Ishikawa (cell line): ENCODE measurements at regions not wholly inside any gene's neighbourhood (a gene's known extent, or its start where the extent isn't known, plus 50 kb on each side); places are given as distances from the start of the nearest gene placed in this dataset.

Experiments
- CEBPB ChIP-seq: IDR thresholded peaks from 2 replicates; pipeline ENCODE4 v1.6.1; 2012
- CREB1 ChIP-seq: IDR thresholded peaks from 2 replicates; pipeline ENCODE4 v1.6.1; 2012; ENCODE audit warnings: low read depth
- EGR1 ChIP-seq: IDR thresholded peaks from 2 replicates; pipeline ENCODE4 v1.6.1; 2012
- EP300 ChIP-seq: IDR thresholded peaks from 2 replicates; pipeline ENCODE4 v1.6.1; 2012; ENCODE audit warnings: borderline replicate concordance
- FOXM1 ChIP-seq: IDR thresholded peaks from 2 replicates; pipeline ENCODE4 v1.6.1; 2012; ENCODE audit warnings: low read depth, borderline replicate concordance
- NFIC ChIP-seq: IDR thresholded peaks from 2 replicates; pipeline ENCODE4 v1.6.1; 2012
- RAD21 ChIP-seq: IDR thresholded peaks from 2 replicates; pipeline ENCODE4 v1.6.1; 2012; ENCODE audit warnings: low read depth
- REST ChIP-seq: IDR thresholded peaks from 2 replicates; pipeline ENCODE4 v1.6.1; 2012; ENCODE audit warnings: low read depth, mild to moderate bottlenecking
- TAF1 ChIP-seq: IDR thresholded peaks from 2 replicates; pipeline ENCODE4 v1.6.1; 2012; ENCODE audit warnings: low read depth, mild to moderate bottlenecking
- TCF12 ChIP-seq: IDR thresholded peaks from 2 replicates; pipeline ENCODE4 v1.6.1; 2012; ENCODE audit warnings: low read depth
- TEAD4 ChIP-seq: IDR thresholded peaks from 2 replicates; pipeline ENCODE4 v1.6.1; 2012
- YY1 ChIP-seq: IDR thresholded peaks from 2 replicates; pipeline ENCODE4 v1.6.1; 2012; ENCODE audit warnings: low read depth
- ZBTB7A ChIP-seq: IDR thresholded peaks from 2 replicates; pipeline ENCODE4 v1.6.1; 2012; ENCODE audit warnings: low read depth
- TF ChIP-seq, protein P1 (sequence below): IDR thresholded peaks from 2 replicates; pipeline ENCODE4 v1.6.1; 2012
- TF ChIP-seq, protein P2 (sequence below): IDR thresholded peaks from 2 replicates; pipeline ENCODE4 v1.6.1; 2012

- TF ChIP-seq RAD21 (no peak), FOXM1 (no peak), NFIC (no peak), TAF1 (no peak), TCF12 (no peak), ZBTB7A (no peak), TEAD4 (no peak), CREB1 (no peak), REST (no peak), EGR1 (no peak), EP300 (no peak), YY1 (no peak), CEBPB (no peak)
- TF ChIP-seq, protein P1, sequence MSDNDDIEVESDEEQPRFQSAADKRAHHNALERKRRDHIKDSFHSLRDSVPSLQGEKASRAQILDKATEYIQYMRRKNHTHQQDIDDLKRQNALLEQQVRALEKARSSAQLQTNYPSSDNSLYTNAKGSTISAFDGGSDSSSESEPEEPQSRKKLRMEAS, result no peak
- TF ChIP-seq, protein P2, sequence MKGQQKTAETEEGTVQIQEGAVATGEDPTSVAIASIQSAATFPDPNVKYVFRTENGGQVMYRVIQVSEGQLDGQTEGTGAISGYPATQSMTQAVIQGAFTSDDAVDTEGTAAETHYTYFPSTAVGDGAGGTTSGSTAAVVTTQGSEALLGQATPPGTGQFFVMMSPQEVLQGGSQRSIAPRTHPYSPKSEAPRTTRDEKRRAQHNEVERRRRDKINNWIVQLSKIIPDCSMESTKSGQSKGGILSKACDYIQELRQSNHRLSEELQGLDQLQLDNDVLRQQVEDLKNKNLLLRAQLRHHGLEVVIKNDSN, result no peak
Measured at GRCh38 chr14:103223818-103224352, 100.6 kb downstream of the TNFAIP2 start.

GRCh38 chr14:103225062-103225461, 101.8 kb downstream of the TNFAIP2 start:
- TF ChIP-seq CEBPB, result no peak
- TF ChIP-seq TAF1, result no peak
- no peak for TF ChIP-seq FOXM1

DNA sequence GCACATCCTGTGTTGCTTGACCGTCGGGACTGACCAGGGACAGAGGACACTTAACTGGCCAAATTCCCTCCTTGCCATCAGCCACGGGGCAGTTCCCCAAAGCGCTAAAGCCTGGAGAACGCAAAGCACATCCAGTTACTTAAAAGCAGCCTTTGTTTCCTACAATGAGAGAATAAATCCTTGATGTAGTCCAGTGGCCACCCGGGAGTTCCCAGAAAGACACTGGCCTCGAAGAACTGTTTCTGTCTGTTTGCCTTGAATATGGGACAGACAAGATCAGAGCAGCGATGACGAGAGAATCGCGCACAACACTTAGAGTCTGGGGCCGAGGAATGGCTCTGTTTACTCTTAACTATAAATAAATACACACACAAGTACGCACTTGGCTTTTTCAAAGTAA, 102.2 kb downstream of the TNFAIP2 start:
- no peak for TF ChIP-seq RAD21
- TF ChIP-seq CREB1, result no peak
- TF ChIP-seq, protein P2, result no peak
- TF ChIP-seq, protein P1, result no peak
- no peak for TF ChIP-seq FOXM1
- no peak for TF ChIP-seq CEBPB
- no peak for TF ChIP-seq TCF12
- TF ChIP-seq YY1, result no peak
- no peak for TF ChIP-seq REST

DNA sequence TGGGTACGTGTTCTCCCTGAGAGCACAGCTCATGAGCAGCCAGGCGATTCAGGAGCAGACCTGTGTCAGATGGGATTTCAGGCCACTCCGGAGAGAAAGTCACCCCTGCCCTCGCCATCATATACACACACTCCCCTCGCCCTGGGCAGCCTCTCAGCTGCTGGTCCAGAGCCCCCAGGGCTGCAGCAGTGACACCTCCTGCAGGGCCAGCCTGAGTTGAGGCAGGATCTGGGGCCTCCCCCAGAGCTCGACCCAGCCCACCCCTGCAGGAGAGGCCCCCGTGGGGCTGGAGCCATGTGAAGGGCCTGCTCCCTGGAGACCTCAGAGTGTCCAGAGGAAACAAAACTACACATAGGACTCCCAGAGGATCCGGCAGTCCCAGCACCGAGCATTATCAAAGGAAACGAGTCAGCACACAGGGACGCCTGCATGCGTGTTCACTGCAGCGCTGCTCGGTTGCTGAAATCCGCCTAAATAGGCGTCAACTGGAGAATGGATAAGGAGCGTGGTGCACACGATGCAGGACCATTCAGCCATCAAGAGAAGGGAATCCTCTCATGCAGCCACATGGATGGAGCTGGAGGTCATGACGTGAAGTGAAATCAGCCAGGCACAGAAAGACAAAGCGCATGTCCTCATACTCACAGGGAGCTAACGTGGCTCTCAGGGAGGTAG, 104.0 kb downstream of the TNFAIP2 start:
- no peak for TF ChIP-seq EGR1
- TF ChIP-seq TAF1, result no peak
- TF ChIP-seq FOXM1, result no peak
- TF ChIP-seq TCF12, result no peak
- TF ChIP-seq, protein P1, result no peak
- no peak for TF ChIP-seq ZBTB7A
- TF ChIP-seq NFIC, result no peak
- TF ChIP-seq, protein P2, result no peak
- no peak for TF ChIP-seq CREB1
- no peak for TF ChIP-seq REST
- TF ChIP-seq CEBPB, result no peak
- no peak for TF ChIP-seq RAD21
- no peak for TF ChIP-seq TEAD4
- no peak for TF ChIP-seq YY1
- no peak for TF ChIP-seq EP300
